ENCODE measurements at regions not wholly inside any gene's neighbourhood (a gene's known extent, or its start where the extent isn't known, plus 50 kb on each side); places are given as distances from the start of the nearest gene placed in this dataset.

- H3K9me3 ChIP-seq (ENCODE audit: control insufficient read depth, low read length) = peaks cover 3% of the 10 kb centered on the region
- no peaks in the 10 kb centered on the region for H3K27me3 ChIP-seq (ENCODE audit: control insufficient read depth in 1 of 2, insufficient read depth in 2 of 2, low read length in 1 of 2)
- no peak overlapping the region for H3K4me3 ChIP-seq (ENCODE audit: low read length in 2 of 2)
- intact Hi-C loops (cut with DNase I) = no loop called here
- ATAC-seq (ENCODE audit: low FRiP score) (no peak), DNase-seq (no peak)
- H3K36me3 ChIP-seq (ENCODE audit: control insufficient read depth in 1 of 2, insufficient read depth in 2 of 2, low read length in 1 of 2) = no peaks in the 10 kb centered on the region
- 65 to 69% methylated on average over 1 of the region's 1 CpG for WGBS, 2 donors
- no peak overlapping the region for H3K27ac ChIP-seq (ENCODE audit: low read depth in 1 of 2, low read length in 2 of 2)
- H3K4me1 ChIP-seq (ENCODE audit: control insufficient read depth in 1 of 2, insufficient read depth in 2 of 2, low read length in 2 of 2) = no peaks in the 10 kb centered on the region
These were observed 228.7 kb upstream of the POU3F2 start for GRCh38 chr6:98605705-98606104.

- 60% methylated on average over 4 of the region's 4 CpGs for WGBS, 2 donors
- no peaks in the 10 kb centered on the region for H3K27me3 ChIP-seq (ENCODE audit: control insufficient read depth in 1 of 2, insufficient read depth in 2 of 2, low read length in 1 of 2)
- no peaks in the 10 kb centered on the region for H3K36me3 ChIP-seq (ENCODE audit: control insufficient read depth in 1 of 2, insufficient read depth in 2 of 2, low read length in 1 of 2)
- intact Hi-C loops (cut with DNase I) = no loop called here
- peaks cover 3% of the 10 kb centered on the region for H3K9me3 ChIP-seq (ENCODE audit: control insufficient read depth, low read length)
- no peak for DNase-seq
- no peak overlapping the region for H3K4me3 ChIP-seq (ENCODE audit: low read length in 2 of 2)
- no peaks in the 10 kb centered on the region for H3K4me1 ChIP-seq (ENCODE audit: control insufficient read depth in 1 of 2, insufficient read depth in 2 of 2, low read length in 2 of 2)
- ATAC-seq (ENCODE audit: low FRiP score) = no peak
- H3K27ac ChIP-seq (ENCODE audit: low read depth in 1 of 2, low read length in 2 of 2) = no peak overlapping the region
These were observed 207.1 kb upstream of the POU3F2 start for GRCh38 chr6:98627129-98627775.

- DNase-seq (no peak), ATAC-seq (ENCODE audit: low FRiP score) (no peak)
- Histone ChIP-seq H3K4me3 (ENCODE audit: low read length in 2 of 2) (no peak overlapping the region), H3K27me3 (ENCODE audit: control insufficient read depth in 1 of 2, insufficient read depth in 2 of 2, low read length in 1 of 2) (no peaks in the 10 kb centered on the region), H3K36me3 (ENCODE audit: control insufficient read depth in 1 of 2, insufficient read depth in 2 of 2, low read length in 1 of 2) (no peaks in the 10 kb centered on the region), H3K9me3 (ENCODE audit: control insufficient read depth, low read length) (peaks cover 3% of the 10 kb centered on the region), H3K4me1 (ENCODE audit: control insufficient read depth in 1 of 2, insufficient read depth in 2 of 2, low read length in 2 of 2) (no peaks in the 10 kb centered on the region), H3K27ac (ENCODE audit: low read depth in 1 of 2, low read length in 2 of 2) (no peak overlapping the region)
- intact Hi-C loops (cut with DNase I) = no loop called here
These were observed 200.5 kb upstream of the POU3F2 start for GRCh38 chr6:98633886-98634285.

GRCh38 chr6:98634569-98634968 is 199.8 kb upstream of the POU3F2 start:
- intact Hi-C loops (cut with DNase I) = no loop called here
- H3K4me1 ChIP-seq (ENCODE audit: control insufficient read depth in 1 of 2, insufficient read depth in 2 of 2, low read length in 2 of 2) = no peaks in the 10 kb centered on the region
- peaks cover 3% of the 10 kb centered on the region for H3K9me3 ChIP-seq (ENCODE audit: control insufficient read depth, low read length)
- WGBS, 2 donors = 33 to 42% methylated on average over 3 of the region's 3 CpGs
- DNase-seq (no peak), ATAC-seq (ENCODE audit: low FRiP score) (no peak)
- no peaks in the 10 kb centered on the region for H3K27me3 ChIP-seq (ENCODE audit: control insufficient read depth in 1 of 2, insufficient read depth in 2 of 2, low read length in 1 of 2)
- no peak overlapping the region for H3K27ac ChIP-seq (ENCODE audit: low read depth in 1 of 2, low read length in 2 of 2)
- H3K4me3 ChIP-seq (ENCODE audit: low read length in 2 of 2) = no peak overlapping the region
- no peaks in the 10 kb centered on the region for H3K36me3 ChIP-seq (ENCODE audit: control insufficient read depth in 1 of 2, insufficient read depth in 2 of 2, low read length in 1 of 2)

GRCh38 chr6:98635191-98635590 is 199.2 kb upstream of the POU3F2 start:
- no peak overlapping the region for H3K27ac ChIP-seq (ENCODE audit: low read depth in 1 of 2, low read length in 2 of 2)
- ATAC-seq (ENCODE audit: low FRiP score) (no peak), DNase-seq (no peak)
- no peaks in the 10 kb centered on the region for H3K36me3 ChIP-seq (ENCODE audit: control insufficient read depth in 1 of 2, insufficient read depth in 2 of 2, low read length in 1 of 2)
- no peaks in the 10 kb centered on the region for H3K4me1 ChIP-seq (ENCODE audit: control insufficient read depth in 1 of 2, insufficient read depth in 2 of 2, low read length in 2 of 2)
- H3K4me3 ChIP-seq (ENCODE audit: low read length in 2 of 2) = no peak overlapping the region
- H3K9me3 ChIP-seq (ENCODE audit: control insufficient read depth, low read length) = peaks cover 3% of the 10 kb centered on the region
- intact Hi-C loops (cut with DNase I) = no loop called here
- no peaks in the 10 kb centered on the region for H3K27me3 ChIP-seq (ENCODE audit: control insufficient read depth in 1 of 2, insufficient read depth in 2 of 2, low read length in 1 of 2)
- 82 to 90% methylated on average over 2 of the region's 2 CpGs for WGBS, 2 donors

GRCh38 chr6:98636941-98637340 is 197.4 kb upstream of the POU3F2 start:
- intact Hi-C loops (cut with DNase I) = no loop called here
- Histone ChIP-seq H3K36me3 (ENCODE audit: control insufficient read depth in 1 of 2, insufficient read depth in 2 of 2, low read length in 1 of 2) (no peaks in the 10 kb centered on the region), H3K27me3 (ENCODE audit: control insufficient read depth in 1 of 2, insufficient read depth in 2 of 2, low read length in 1 of 2) (no peaks in the 10 kb centered on the region), H3K4me3 (ENCODE audit: low read length in 2 of 2) (no peak overlapping the region), H3K9me3 (ENCODE audit: control insufficient read depth, low read length) (peaks cover 1% of the 10 kb centered on the region), H3K4me1 (ENCODE audit: control insufficient read depth in 1 of 2, insufficient read depth in 2 of 2, low read length in 2 of 2) (no peaks in the 10 kb centered on the region), H3K27ac (ENCODE audit: low read depth in 1 of 2, low read length in 2 of 2) (no peak overlapping the region)
- 5 to 10% methylated on average over 1 of the region's 1 CpG for WGBS, 2 donors
- ATAC-seq (ENCODE audit: low FRiP score) (no peak), DNase-seq (no peak)

GRCh38 chr6:98639089-98639635 is 195.2 kb upstream of the POU3F2 start:
- H3K36me3 ChIP-seq (ENCODE audit: control insufficient read depth in 1 of 2, insufficient read depth in 2 of 2, low read length in 1 of 2) = no peaks in the 10 kb centered on the region
- WGBS, 2 donors = 74 to 76% methylated on average over 5 of the region's 5 CpGs
- no peaks in the 10 kb centered on the region for H3K27me3 ChIP-seq (ENCODE audit: control insufficient read depth in 1 of 2, insufficient read depth in 2 of 2, low read length in 1 of 2)
- H3K4me1 ChIP-seq (ENCODE audit: control insufficient read depth in 1 of 2, insufficient read depth in 2 of 2, low read length in 2 of 2) = no peaks in the 10 kb centered on the region
- intact Hi-C loops (cut with DNase I) = no loop called here
- no peak for ATAC-seq (ENCODE audit: low FRiP score)
- H3K4me3 ChIP-seq (ENCODE audit: low read length in 2 of 2) = no peak overlapping the region
- H3K9me3 ChIP-seq (ENCODE audit: control insufficient read depth, low read length) = peaks cover 1% of the 10 kb centered on the region
- H3K27ac ChIP-seq (ENCODE audit: low read depth in 1 of 2, low read length in 2 of 2) = no peak overlapping the region
- no peak for DNase-seq

GRCh38 chr6:98640366-98640765 is 194.0 kb upstream of the POU3F2 start:
- H3K36me3 ChIP-seq (ENCODE audit: control insufficient read depth in 1 of 2, insufficient read depth in 2 of 2, low read length in 1 of 2) = no peaks in the 10 kb centered on the region
- no peaks in the 10 kb centered on the region for H3K4me1 ChIP-seq (ENCODE audit: control insufficient read depth in 1 of 2, insufficient read depth in 2 of 2, low read length in 2 of 2)
- no peak overlapping the region for H3K27ac ChIP-seq (ENCODE audit: low read depth in 1 of 2, low read length in 2 of 2)
- intact Hi-C loops (cut with DNase I) = no loop called here
- DNase-seq (no peak), ATAC-seq (ENCODE audit: low FRiP score) (no peak)
- H3K27me3 ChIP-seq (ENCODE audit: control insufficient read depth in 1 of 2, insufficient read depth in 2 of 2, low read length in 1 of 2) = no peaks in the 10 kb centered on the region
- 78 to 83% methylated on average over 5 of the region's 5 CpGs for WGBS, 2 donors
- no peak overlapping the region for H3K4me3 ChIP-seq (ENCODE audit: low read length in 2 of 2)
- H3K9me3 ChIP-seq (ENCODE audit: control insufficient read depth, low read length) = peaks cover 1% of the 10 kb centered on the region

GRCh38 chr6:98641949-98642719 is 192.2 kb upstream of the POU3F2 start:
- Histone ChIP-seq H3K27ac (ENCODE audit: low read depth in 1 of 2, low read length in 2 of 2) (no peak overlapping the region), H3K36me3 (ENCODE audit: control insufficient read depth in 1 of 2, insufficient read depth in 2 of 2, low read length in 1 of 2) (no peaks in the 10 kb centered on the region), H3K9me3 (ENCODE audit: control insufficient read depth, low read length) (peaks cover 1% of the 10 kb centered on the region), H3K4me1 (ENCODE audit: control insufficient read depth in 1 of 2, insufficient read depth in 2 of 2, low read length in 2 of 2) (no peaks in the 10 kb centered on the region), H3K27me3 (ENCODE audit: control insufficient read depth in 1 of 2, insufficient read depth in 2 of 2, low read length in 1 of 2) (no peaks in the 10 kb centered on the region), H3K4me3 (ENCODE audit: low read length in 2 of 2) (no peak overlapping the region)
- 31% methylated on average over 5 of the region's 5 CpGs for WGBS, 2 donors
- no peak for ATAC-seq (ENCODE audit: low FRiP score)
- intact Hi-C loops (cut with DNase I) = no loop called here
- DNase-seq = no peak

Measured in aorta (tissue), 5 donors.